HCT116 (cell line): ENCODE measurements at regions not wholly inside any gene's neighbourhood (a gene's known extent, or its start where the extent isn't known, plus 50 kb on each side); places are given as distances from the start of the nearest gene placed in this dataset.

Experiments
- ATAC-seq: fragments of 200-7000 bp; cut with Tn5 transposase; 2 replicates; pipeline ENCODE4 v1.9.1; 2020; ENCODE audit warnings: mild to moderate bottlenecking, moderate library complexity
- BruUV-seq: library from RNA; stranded (reverse); fragments of 400-500 nt; replicated peaks from 2 replicates; lab custom pipeline; 2021; lab: Mats Ljungman, UMichigan
- CTCF ChIA-PET: fragments of 300-600 bp; sonication (Branson Sonifier 250); formaldehyde crosslinking; loops from one replicate; lab custom pipeline; 2021; ENCODE audit warnings: antibody characterized with exemption; lab: Charles Lee
- POLR2A ChIA-PET: fragments of 300-600, 350-600 bp; sonication (Branson Sonifier 250); formaldehyde crosslinking; loops from one replicate; lab custom pipeline; 2021; ENCODE audit warnings: antibody characterized with exemption; lab: Charles Lee
- RAD21 ChIA-PET, 2 experiments: fragments of 300-600 bp; sonication (Branson Sonifier 250); formaldehyde crosslinking; loops; one replicate each; lab custom pipeline; 2023; ENCODE audit warnings: low total read pairs in 2 of 2; ENCODE audit not compliant: uncharacterized antibody in 2 of 2, unreplicated experiment in 2 of 2, low non-redundant PET in 1 of 2; lab: Charles Lee
- DNase-seq: peaks from one replicate; pipeline ENCODE4 v3.0.0-alpha.2; 2010; ENCODE audit warnings: low read depth, low spot score
- H2AFZ ChIP-seq: fragments of 200-600 bp; shearing (Covaris generic), sonication (generic); 2 replicates; pipeline ENCODE4 v1.6.1; 2017; ENCODE audit warnings: low read depth, mixed run types, mixed read lengths, antibody characterized with exemption, low read length; ENCODE audit not compliant: poor library complexity, severe bottlenecking
- H3K27ac ChIP-seq: 2 replicates; pipeline ENCODE4 v1.5.1; 2012; ENCODE audit warnings: low read depth, low read length
- H3K27me3 ChIP-seq: fragments of 200-600 bp; sonication (generic); 2 replicates; pipeline ENCODE4 v1.6.1; 2016; ENCODE audit warnings: mixed run types, low read length, mixed read lengths; ENCODE audit not compliant: insufficient read depth
- H3K36me3 ChIP-seq, 2 experiments: fragments of 200-500 bp in 1 of 2; fragments of 200-600 bp in 1 of 2; sonication (Bioruptor generic) in 1 of 2; sonication (generic) in 1 of 2; 2 replicates each; pipeline versions ENCODE4 v1.5.1 to v1.6.1; 2014 to 2016; ENCODE audit warnings: low read length in 2 of 2, inconsistent platforms in 1 of 2, mixed read lengths in 1 of 2, mixed run types in 1 of 2; ENCODE audit not compliant: insufficient read depth in 2 of 2, control insufficient read depth in 1 of 2
- H3K4me1 ChIP-seq, 2 experiments: fragments of 200-600 bp in 1 of 2; sonication (generic) in 1 of 2; 2 replicates each; pipeline versions ENCODE4 v1.5.1 to v1.6.1; 2012 to 2017; ENCODE audit warnings: low read length in 2 of 2, inconsistent platforms in 1 of 2, mild to moderate bottlenecking in 1 of 2, mixed read lengths in 1 of 2, mixed run types in 1 of 2, moderate library complexity in 1 of 2; ENCODE audit not compliant: insufficient read depth in 2 of 2, control insufficient read depth in 1 of 2
- H3K4me2 ChIP-seq: fragments of 200-600 bp; sonication (generic); 2 replicates; pipeline ENCODE4 v1.6.1; 2017; ENCODE audit warnings: mixed run types, low read length, mixed read lengths
- H3K4me3 ChIP-seq, 2 experiments: fragments of 200-600 bp in 1 of 2; sonication (generic) in 1 of 2; replicated peaks in 1 of 2; 2 replicates each; pipeline ENCODE4 v1.5.1; 2011 to 2016; ENCODE audit warnings: low read length in 2 of 2, control low read depth in 1 of 2, low read depth in 1 of 2, mild to moderate bottlenecking in 1 of 2, mixed read lengths in 1 of 2, mixed run types in 1 of 2
- H3K79me2 ChIP-seq: fragments of 200-600 bp; sonication (generic); 2 replicates; pipeline ENCODE4 v1.6.1; 2017; ENCODE audit warnings: mild to moderate bottlenecking, mixed run types, low read length, moderate library complexity, mixed read lengths; ENCODE audit not compliant: insufficient read depth
- H3K9ac ChIP-seq: fragments of 200-600 bp; sonication (generic); 2 replicates; pipeline ENCODE4 v1.6.1; 2016; ENCODE audit warnings: low read length, mixed read lengths
- H3K9me2 ChIP-seq: fragments of 200-600 bp; sonication (generic), shearing (Covaris generic); 2 replicates; pipeline ENCODE4 v1.6.1; 2017; ENCODE audit warnings: mixed run types, mild to moderate bottlenecking, moderate library complexity; ENCODE audit not compliant: insufficient read depth
- H3K9me3 ChIP-seq, 2 experiments: fragments of 200-500 bp in 1 of 2; fragments of 200-600 bp in 1 of 2; sonication (Bioruptor generic) in 1 of 2; sonication (generic) in 1 of 2; 2 replicates each; pipeline ENCODE4 v1.6.1; 2014 to 2017; ENCODE audit warnings: low read length in 2 of 2, mixed read lengths in 2 of 2, inconsistent platforms in 1 of 2, low read depth in 1 of 2, mild to moderate bottlenecking in 1 of 2, mixed run types in 1 of 2, moderate library complexity in 1 of 2; ENCODE audit not compliant: control insufficient read depth in 1 of 2, insufficient read depth in 1 of 2
- H4K20me1 ChIP-seq: fragments of 200-600 bp; sonication (generic), shearing (Covaris generic); 2 replicates; pipeline ENCODE4 v1.6.1; 2017; ENCODE audit warnings: mixed run types, mild to moderate bottlenecking, moderate library complexity; ENCODE audit not compliant: insufficient read depth
- ATF3 ChIP-seq: IDR thresholded peaks from 2 replicates; pipeline ENCODE4 v1.6.1; 2012
- CBX3 ChIP-seq: IDR thresholded peaks from 2 replicates; pipeline ENCODE4 v1.6.1; 2012; ENCODE audit warnings: low read depth
- CEBPB ChIP-seq: IDR thresholded peaks from 2 replicates; pipeline ENCODE4 v1.6.1; 2012; ENCODE audit warnings: low read depth
- EGR1 ChIP-seq: IDR thresholded peaks from 2 replicates; pipeline ENCODE4 v1.6.1; 2012; ENCODE audit warnings: low read depth
- ELF1 ChIP-seq: IDR thresholded peaks from 2 replicates; pipeline ENCODE4 v1.6.1; 2012; ENCODE audit warnings: low read depth, borderline replicate concordance
- EZH2phosphoT487 ChIP-seq: fragments of 200-600 bp; IDR thresholded peaks from 2 replicates; pipeline ENCODE4 v1.6.1; 2018; ENCODE audit warnings: antibody characterized with exemption, borderline replicate concordance
- FOSL1 ChIP-seq: IDR thresholded peaks from 2 replicates; pipeline ENCODE4 v1.6.1; 2012; ENCODE audit warnings: low read depth
- JUND ChIP-seq: IDR thresholded peaks from 2 replicates; pipeline ENCODE4 v1.6.1; 2012
- MAX ChIP-seq: IDR thresholded peaks from 2 replicates; pipeline ENCODE4 v1.6.1; 2012
- POLR2A ChIP-seq: IDR thresholded peaks from 2 replicates; pipeline ENCODE4 v1.7.0; 2011; ENCODE audit warnings: borderline replicate concordance; ENCODE audit not compliant: insufficient read depth, insufficient read length; ENCODE audit errors: extremely low read depth
- RAD21 ChIP-seq: IDR thresholded peaks from 2 replicates; pipeline ENCODE4 v1.6.1; 2012; ENCODE audit warnings: low read depth, mild to moderate bottlenecking
- REST ChIP-seq: IDR thresholded peaks from 2 replicates; pipeline ENCODE4 v1.6.1; 2012; ENCODE audit warnings: low read depth
- SIN3A ChIP-seq: IDR thresholded peaks from 2 replicates; pipeline ENCODE4 v1.6.1; 2012; ENCODE audit warnings: low read depth
- SP1 ChIP-seq: IDR thresholded peaks from 2 replicates; pipeline ENCODE4 v1.6.1; 2012; ENCODE audit warnings: low read depth
- TCF7L2 ChIP-seq: IDR thresholded peaks from 2 replicates; pipeline ENCODE4 v1.7.0; 2011; ENCODE audit warnings: borderline replicate concordance, inconsistent platforms; ENCODE audit not compliant: insufficient read depth, insufficient read length; ENCODE audit errors: extremely low read depth
- ZBTB33 ChIP-seq: IDR thresholded peaks from 2 replicates; pipeline ENCODE4 v1.6.1; 2011; ENCODE audit warnings: mild to moderate bottlenecking, low read length, moderate library complexity; ENCODE audit not compliant: insufficient replicate concordance; ENCODE audit errors: extremely low read depth
- ZFX ChIP-seq: fragments of 450-650 bp; IDR thresholded peaks from 2 replicates; pipeline ENCODE4 v1.6.1; 2017
- ZNF274 ChIP-seq: fragments of 200-500 bp; sonication (Bioruptor generic); IDR thresholded peaks from 2 replicates; pipeline ENCODE4 v1.6.1; 2014; ENCODE audit warnings: mild to moderate bottlenecking, low read depth, low read length, inconsistent platforms
- intact Hi-C: fragments of 100-400 bp; cut with micrococcal nuclease; formaldehyde crosslinking; loops from 2 replicates; pipeline ENCODE4 v1.10.0; 2022

GRCh38 chr15:62802612-62803011 is 239.9 kb upstream of the TPM1 start (continued):
- TF ChIP-seq POLR2A = no peak
- TF ChIP-seq CEBPB = no peak
- no peak for TF ChIP-seq ZFX

- Histone ChIP-seq H3K9me3 (no peaks in the 10 kb centered on the region), H3K4me2 (no peak overlapping the region), H3K79me2 (no peaks in the 10 kb centered on the region), H3K4me1 (no peaks in the 10 kb centered on the region), H3K27ac (no peak overlapping the region), H3K4me3 (no peak overlapping the region), H3K36me3 (no peaks in the 10 kb centered on the region), H3K9me2 (no peaks in the 10 kb centered on the region), H2AFZ (no peak overlapping the region), H3K9ac (no peak overlapping the region), H4K20me1 (no peaks in the 10 kb centered on the region), H3K27me3 (no peaks in the 10 kb centered on the region)
- DNase-seq (no peak), ATAC-seq (no peak)
- TF ChIP-seq POLR2A (no peak), SP1 (no peak), RAD21 (no peak), REST (no peak), ZFX (no peak), MAX (no peak), EZH2phosphoT487 (no peak), ELF1 (no peak), CBX3 (no peak), FOSL1 (no peak), EGR1 (no peak), ATF3 (no peak), ZBTB33 (no peak), TCF7L2 (no peak), ZNF274 (no peak), JUND (no peak), SIN3A (no peak)
- RAD21 ChIA-PET = no interaction called here
- intact Hi-C loops = no loop called here
- no TSS peak for BruUV-seq
- POLR2A ChIA-PET = no interaction called here
- CTCF ChIA-PET = no interaction called here
These were observed 238.6 kb upstream of the TPM1 start for GRCh38 chr15:62803856-62804400.
